Glutamatergic neuron (in vitro differentiated cells): ENCODE measurements at regions not wholly inside any gene's neighbourhood (a gene's known extent, or its start where the extent isn't known, plus 50 kb on each side); places are given as distances from the start of the nearest gene placed in this dataset.

Source experiments
- DNase-seq: peaks from one replicate; pipeline ENCODE4 v3.0.0; 2022
- H3K27ac Mint-ChIP-seq: one replicate; pipeline ENCODE4 v1.8.0; 2020; ENCODE audit warnings: mild to moderate bottlenecking, mixed read lengths, inconsistent platforms; ENCODE audit not compliant: unreplicated experiment
- H3K27me3 Mint-ChIP-seq: one replicate; pipeline ENCODE4 v1.8.0; 2020; ENCODE audit warnings: mild to moderate bottlenecking, moderate library complexity, mixed read lengths, inconsistent platforms; ENCODE audit not compliant: unreplicated experiment
- H3K36me3 Mint-ChIP-seq: one replicate; pipeline ENCODE4 v1.8.0; 2020; ENCODE audit warnings: mild to moderate bottlenecking, mixed read lengths, inconsistent platforms; ENCODE audit not compliant: unreplicated experiment
- H3K4me1 Mint-ChIP-seq: one replicate; pipeline ENCODE4 v1.8.0; 2020; ENCODE audit warnings: mild to moderate bottlenecking, low read depth, mixed read lengths, inconsistent platforms; ENCODE audit not compliant: unreplicated experiment
- H3K4me3 Mint-ChIP-seq: one replicate; pipeline ENCODE4 v1.8.0; 2020; ENCODE audit warnings: mild to moderate bottlenecking, mixed read lengths, inconsistent platforms; ENCODE audit not compliant: unreplicated experiment
- H3K9me3 Mint-ChIP-seq: one replicate; pipeline ENCODE4 v1.8.0; 2020; ENCODE audit warnings: mild to moderate bottlenecking, moderate library complexity, mixed read lengths, inconsistent platforms; ENCODE audit not compliant: unreplicated experiment
- CTCF ChIP-seq: fragments of 200-600 bp; sonication (generic); IDR thresholded peaks from one replicate; pipeline ENCODE4 v1.5.0; 2021; ENCODE audit not compliant: partially characterized antibody, unreplicated experiment

GRCh38 chr5:25881318-25882036 lies 1156.9 kb downstream of the CDH9 start:
- Mint-ChIP-seq H3K4me3 (no peak overlapping the region), H3K27me3 (peaks cover 2% of the 10 kb centered on the region), H3K9me3 (no peaks in the 10 kb centered on the region)

GRCh38 chr5:25863811-25864210 lies 1174.6 kb downstream of the CDH9 start:
- TF ChIP-seq CTCF, result no peak
- H3K4me1 Mint-ChIP-seq, result no peaks in the 10 kb centered on the region
- no peaks in the 10 kb centered on the region for H3K36me3 Mint-ChIP-seq
- no peak for DNase-seq
- no peaks in the 10 kb centered on the region for H3K27me3 Mint-ChIP-seq
- no peak overlapping the region for H3K4me3 Mint-ChIP-seq
- H3K27ac Mint-ChIP-seq, result no peak overlapping the region
- H3K9me3 Mint-ChIP-seq, result peaks cover 3% of the 10 kb centered on the region

More at GRCh38 chr5:25881318-25882036, 1156.9 kb downstream of the CDH9 start:
- Mint-ChIP-seq H3K27ac (no peak overlapping the region), H3K36me3 (no peaks in the 10 kb centered on the region), H3K4me1 (no peaks in the 10 kb centered on the region)
- no peak for DNase-seq
- no peak for TF ChIP-seq CTCF

GRCh38 chr5:25862276-25862675 lies 1176.1 kb downstream of the CDH9 start:
- no peak for DNase-seq
- TF ChIP-seq CTCF, result no peak
- Mint-ChIP-seq H3K27me3 (peaks cover 2% of the 10 kb centered on the region), H3K9me3 (peaks cover 4% of the 10 kb centered on the region), H3K4me1 (no peaks in the 10 kb centered on the region), H3K36me3 (no peaks in the 10 kb centered on the region), H3K4me3 (no peak overlapping the region), H3K27ac (no peak overlapping the region)

GRCh38 chr5:25858019-25858418 lies 1180.4 kb downstream of the CDH9 start:
- Mint-ChIP-seq H3K9me3 (peaks cover 4% of the 10 kb centered on the region), H3K27ac (no peak overlapping the region), H3K27me3 (peaks cover 2% of the 10 kb centered on the region), H3K4me3 (no peak overlapping the region), H3K4me1 (no peaks in the 10 kb centered on the region), H3K36me3 (no peaks in the 10 kb centered on the region)
- no peak for TF ChIP-seq CTCF
- DNase-seq, result no peak

- no peak for DNase-seq
- no peak for TF ChIP-seq CTCF
- H3K9me3 Mint-ChIP-seq, result no peaks in the 10 kb centered on the region
- no peaks in the 10 kb centered on the region for H3K36me3 Mint-ChIP-seq
- H3K4me1 Mint-ChIP-seq, result no peaks in the 10 kb centered on the region
- no peak overlapping the region for H3K27ac Mint-ChIP-seq
- H3K27me3 Mint-ChIP-seq, result no peaks in the 10 kb centered on the region
- H3K4me3 Mint-ChIP-seq, result no peak overlapping the region
Observed at GRCh38 chr5:25851301-25851700, 1187.1 kb downstream of the CDH9 start.
